ENCODE measurements at regions not wholly inside any gene's neighbourhood (a gene's known extent, or its start where the extent isn't known, plus 50 kb on each side); places are given as distances from the start of the nearest gene placed in this dataset.

DNA sequence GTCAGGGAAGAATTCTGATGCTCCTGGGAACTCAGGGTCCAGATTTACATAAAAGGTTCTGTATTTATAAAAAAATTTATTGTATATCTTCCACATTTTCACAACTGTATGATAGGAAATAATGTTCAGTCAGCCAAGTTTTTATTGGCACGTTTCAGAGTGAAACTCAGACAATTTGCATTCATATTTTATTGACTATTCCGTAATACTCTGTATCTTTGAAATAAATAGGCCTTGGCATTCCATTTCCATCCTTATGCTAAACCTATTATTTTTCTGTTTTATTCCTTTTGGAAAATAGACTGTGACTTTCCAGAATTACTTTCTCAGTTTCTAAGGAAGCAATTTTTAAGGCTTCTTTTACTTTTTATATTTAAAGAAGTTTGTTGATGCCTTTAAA is 329.0 kb downstream of the OLFM3 start:
- intact Hi-C loops (cut with micrococcal nuclease), result no loop called here
- no peak overlapping the region for H3K4me3 ChIP-seq (replicated peaks in 1 of 3; ENCODE audit: insufficient read depth in 1 of 3, low read depth in 1 of 3, low read length in 3 of 3)
- H3K4me1 ChIP-seq (ENCODE audit: control insufficient read depth, extremely low read depth, insufficient read depth, low read length), result no peaks in the 10 kb centered on the region
- no peaks in the 10 kb centered on the region for H3K9me1 ChIP-seq (replicated peaks; ENCODE audit: control insufficient read depth, extremely low read depth, insufficient read depth, low read length)
- no peaks in the 10 kb centered on the region for H3K79me2 ChIP-seq (ENCODE audit: control insufficient read depth, insufficient read depth, low read length)
- FAIRE-seq, result no peak
- no peak overlapping the region for H3K9ac ChIP-seq (replicated peaks; ENCODE audit: extremely low read depth, insufficient read depth, low read length)
- no TSS peak for BruUV-seq (replicated peaks)
- H3K36me3 ChIP-seq (ENCODE audit: control insufficient read depth in 2 of 2, extremely low read depth in 1 of 2, insufficient read depth in 2 of 2, low read length in 2 of 2), result no peaks in the 10 kb centered on the region
- POLR2A ChIA-PET, result no interaction called here
- no peak overlapping the region for H2AFZ ChIP-seq (ENCODE audit: low read depth, low read length)
- no peaks in the 10 kb centered on the region for H3K9me3 ChIP-seq (replicated peaks; ENCODE audit: control insufficient read depth, insufficient read depth, low read length)
- CTCF ChIA-PET, result no interaction called here
- no peaks in the 10 kb centered on the region for H3K27me3 ChIP-seq (ENCODE audit: control insufficient read depth in 2 of 2, insufficient read depth in 2 of 2, low read length in 2 of 2)
- no peaks in the 10 kb centered on the region for H4K20me1 ChIP-seq (replicated peaks; ENCODE audit: control insufficient read depth, extremely low read depth, insufficient read depth, low read length)
- no peak for DNase-seq (ENCODE audit: low read depth, low spot score)
- no peak overlapping the region for H3K4me2 ChIP-seq (ENCODE audit: insufficient read depth, low read length)
- H3K27ac ChIP-seq (ENCODE audit: insufficient read depth, low read depth, low read length), result no peak overlapping the region
- dilution Hi-C loops (cut with MboI; ENCODE audit: extremely low pct_ligation_motif_present, low sequenced_read_pairs), result no loop called here
- TF ChIP-seq, protein P1, sequence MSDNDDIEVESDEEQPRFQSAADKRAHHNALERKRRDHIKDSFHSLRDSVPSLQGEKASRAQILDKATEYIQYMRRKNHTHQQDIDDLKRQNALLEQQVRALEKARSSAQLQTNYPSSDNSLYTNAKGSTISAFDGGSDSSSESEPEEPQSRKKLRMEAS (IDR thresholded peaks at IDR 0.05; ENCODE audit: insufficient read depth, insufficient read length), result no peak
- no peak for TF ChIP-seq JUN (IDR thresholded peaks at IDR 0.05; ENCODE audit: borderline replicate concordance, insufficient read depth, insufficient read length, low read depth)
- TF ChIP-seq, protein P2, sequence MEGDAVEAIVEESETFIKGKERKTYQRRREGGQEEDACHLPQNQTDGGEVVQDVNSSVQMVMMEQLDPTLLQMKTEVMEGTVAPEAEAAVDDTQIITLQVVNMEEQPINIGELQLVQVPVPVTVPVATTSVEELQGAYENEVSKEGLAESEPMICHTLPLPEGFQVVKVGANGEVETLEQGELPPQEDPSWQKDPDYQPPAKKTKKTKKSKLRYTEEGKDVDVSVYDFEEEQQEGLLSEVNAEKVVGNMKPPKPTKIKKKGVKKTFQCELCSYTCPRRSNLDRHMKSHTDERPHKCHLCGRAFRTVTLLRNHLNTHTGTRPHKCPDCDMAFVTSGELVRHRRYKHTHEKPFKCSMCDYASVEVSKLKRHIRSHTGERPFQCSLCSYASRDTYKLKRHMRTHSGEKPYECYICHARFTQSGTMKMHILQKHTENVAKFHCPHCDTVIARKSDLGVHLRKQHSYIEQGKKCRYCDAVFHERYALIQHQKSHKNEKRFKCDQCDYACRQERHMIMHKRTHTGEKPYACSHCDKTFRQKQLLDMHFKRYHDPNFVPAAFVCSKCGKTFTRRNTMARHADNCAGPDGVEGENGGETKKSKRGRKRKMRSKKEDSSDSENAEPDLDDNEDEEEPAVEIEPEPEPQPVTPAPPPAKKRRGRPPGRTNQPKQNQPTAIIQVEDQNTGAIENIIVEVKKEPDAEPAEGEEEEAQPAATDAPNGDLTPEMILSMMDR (IDR thresholded peaks at IDR 0.05; ENCODE audit: extremely low read depth in 1 of 2, insufficient read depth in 1 of 2, low read depth in 1 of 2, low read length in 2 of 2), result no peak
- TF ChIP-seq FOS (IDR thresholded peaks at IDR 0.05; ENCODE audit: borderline replicate concordance, insufficient read depth, low read length), result no peak
- no peak for TF ChIP-seq MYC (IDR thresholded peaks at IDR 0.05; ENCODE audit: low read depth, low read length)
- TF ChIP-seq POLR2A (IDR thresholded peaks at IDR 0.05; ENCODE audit: low read depth, low read length), result no peak
- no peak for TF ChIP-seq EZH2 (IDR thresholded peaks at IDR 0.05; ENCODE audit: borderline replicate concordance, low read depth, low read length, severe bottlenecking)
- no peak for TF ChIP-seq GATA2 (IDR thresholded peaks at IDR 0.05; ENCODE audit: insufficient read depth, insufficient read length, low read depth, low read length)
- no peak for TF ChIP-seq POLR2AphosphoS5 (IDR thresholded peaks at IDR 0.05; ENCODE audit: insufficient read depth, low read depth, low read length)
